Transverse colon (tissue), 4 donors: ENCODE measurements at regions not wholly inside any gene's neighbourhood (a gene's known extent, or its start where the extent isn't known, plus 50 kb on each side); places are given as distances from the start of the nearest gene placed in this dataset.

Experiments
- CTCF ChIP-seq, 5 experiments: fragments of 200-600 bp in 3 of 5; fragments of 450-650 bp in 2 of 5; sonication (generic) in 3 of 5; IDR thresholded peaks; 1 replicate in 2 of 5; 2 replicates in 3 of 5; pipeline ENCODE4 v1.5.1; 2016 to 2017; ENCODE audit warnings: antibody characterized with exemption in 5 of 5, inconsistent platforms in 3 of 5, mild to moderate bottlenecking in 2 of 5, moderate library complexity in 1 of 5
- POLR2A ChIP-seq: fragments of 450-650 bp; IDR thresholded peaks from one replicate; pipeline ENCODE4 v1.6.1; 2016; ENCODE audit warnings: antibody characterized with exemption, mild to moderate bottlenecking, moderate library complexity
- POLR2AphosphoS5 ChIP-seq, 3 donors: sonication (generic); formaldehyde crosslinking; IDR thresholded peaks; one replicate each; pipeline ENCODE4 v1.6.1; 2016; ENCODE audit warnings: antibody characterized with exemption in 3 of 3

- TF ChIP-seq CTCF (IDR thresholded peaks at IDR 0.05): no peak
- TF ChIP-seq POLR2A: no peak
- TF ChIP-seq POLR2AphosphoS5 (IDR thresholded peaks at IDR 0.05): no peak
These were observed 102.3 kb upstream of the CYRIA start for GRCh38 chr2:16767789-16768476.
